ENCODE measurements at regions not wholly inside any gene's neighbourhood (a gene's known extent, or its start where the extent isn't known, plus 50 kb on each side); places are given as distances from the start of the nearest gene placed in this dataset.

DNA sequence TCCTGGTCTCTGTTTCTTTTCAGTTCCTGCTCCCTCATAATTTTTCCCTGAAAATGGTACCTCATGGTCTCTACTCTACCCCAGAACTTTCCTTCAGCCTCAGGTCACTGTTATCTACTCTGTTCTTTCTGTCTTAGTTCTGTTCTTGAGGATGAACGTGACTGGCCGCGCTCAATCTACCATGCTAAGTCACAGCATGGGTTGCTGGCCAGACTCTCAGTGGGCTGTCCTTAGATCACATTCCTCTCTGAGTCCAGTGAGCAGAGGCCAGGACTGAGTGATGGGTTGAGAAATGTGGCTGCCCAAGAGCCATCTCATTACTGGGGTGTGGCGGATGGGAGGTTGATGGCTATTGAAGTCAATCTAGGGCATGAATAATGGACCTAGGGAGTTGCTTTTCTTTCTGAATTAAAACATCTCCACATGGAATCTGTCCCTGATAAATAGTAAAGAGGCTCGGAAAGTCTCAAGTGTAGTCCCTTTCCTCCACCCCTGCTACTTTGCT, 164.0 kb upstream of the DTNBP1 start:
- TF ChIP-seq, protein P1, sequence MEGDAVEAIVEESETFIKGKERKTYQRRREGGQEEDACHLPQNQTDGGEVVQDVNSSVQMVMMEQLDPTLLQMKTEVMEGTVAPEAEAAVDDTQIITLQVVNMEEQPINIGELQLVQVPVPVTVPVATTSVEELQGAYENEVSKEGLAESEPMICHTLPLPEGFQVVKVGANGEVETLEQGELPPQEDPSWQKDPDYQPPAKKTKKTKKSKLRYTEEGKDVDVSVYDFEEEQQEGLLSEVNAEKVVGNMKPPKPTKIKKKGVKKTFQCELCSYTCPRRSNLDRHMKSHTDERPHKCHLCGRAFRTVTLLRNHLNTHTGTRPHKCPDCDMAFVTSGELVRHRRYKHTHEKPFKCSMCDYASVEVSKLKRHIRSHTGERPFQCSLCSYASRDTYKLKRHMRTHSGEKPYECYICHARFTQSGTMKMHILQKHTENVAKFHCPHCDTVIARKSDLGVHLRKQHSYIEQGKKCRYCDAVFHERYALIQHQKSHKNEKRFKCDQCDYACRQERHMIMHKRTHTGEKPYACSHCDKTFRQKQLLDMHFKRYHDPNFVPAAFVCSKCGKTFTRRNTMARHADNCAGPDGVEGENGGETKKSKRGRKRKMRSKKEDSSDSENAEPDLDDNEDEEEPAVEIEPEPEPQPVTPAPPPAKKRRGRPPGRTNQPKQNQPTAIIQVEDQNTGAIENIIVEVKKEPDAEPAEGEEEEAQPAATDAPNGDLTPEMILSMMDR (conservative IDR thresholded peaks at IDR 0.05) = no peak
- TF ChIP-seq ZFX (IDR thresholded peaks at IDR 0.05) = no peak
